Endothelial cell of umbilical vein (primary cell): ENCODE measurements at regions not wholly inside any gene's neighbourhood (a gene's known extent, or its start where the extent isn't known, plus 50 kb on each side); places are given as distances from the start of the nearest gene placed in this dataset.

Experiments used
- BruUV-seq: library from RNA; stranded (reverse); fragments of 400-500 nt; replicated peaks from 2 replicates; lab custom pipeline; 2021; lab: Mats Ljungman, UMichigan
- CTCF ChIA-PET: fragments of 300-600, 350-600 bp; sonication (Branson Sonifier 250); formaldehyde crosslinking; loops from one replicate; lab custom pipeline; 2021; ENCODE audit warnings: antibody characterized with exemption, inconsistent platforms; lab: Charles Lee
- POLR2A ChIA-PET: fragments of 300-600, 350-600 bp; sonication (Branson Sonifier 250); formaldehyde crosslinking; loops from one replicate; lab custom pipeline; 2021; ENCODE audit warnings: antibody characterized with exemption, inconsistent platforms; lab: Charles Lee
- DNase-seq: peaks from one replicate; pipeline ENCODE4 v3.0.0-alpha.2; 2011; ENCODE audit warnings: low read depth, low spot score
- FAIRE-seq: peaks from 2 replicates; lab custom pipeline; 2011; peaks lifted over from hg19 to GRCh38; lab: Jason Lieb, UNC
- H2AFZ ChIP-seq: 2 replicates; pipeline ENCODE4 v1.6.0; 2012; ENCODE audit warnings: low read depth, low read length, control low read depth, inconsistent platforms
- H3K27ac ChIP-seq: 2 replicates; pipeline ENCODE4 v1.5.1; 2011; ENCODE audit warnings: low read depth, mild to moderate bottlenecking, control low read depth, low read length, moderate library complexity; ENCODE audit not compliant: insufficient read depth
- H3K27me3 ChIP-seq, 2 experiments: 2 replicates each; pipeline versions ENCODE4 v1.6.0 to v1.6.1; 2011; ENCODE audit warnings: low read length in 2 of 2, mixed read lengths in 1 of 2; ENCODE audit not compliant: control insufficient read depth in 2 of 2, insufficient read depth in 2 of 2
- H3K36me3 ChIP-seq, 2 experiments: 2 replicates in 1 of 2; 3 replicates in 1 of 2; pipeline ENCODE4 v1.5.1; 2011; ENCODE audit warnings: low read length in 2 of 2, mild to moderate bottlenecking in 1 of 2, moderate library complexity in 1 of 2; ENCODE audit not compliant: control insufficient read depth in 2 of 2, insufficient read depth in 2 of 2; ENCODE audit errors: extremely low read depth in 1 of 2
- H3K4me1 ChIP-seq: 3 replicates; pipeline ENCODE4 v1.5.1; 2011; ENCODE audit warnings: mild to moderate bottlenecking, low read length; ENCODE audit not compliant: control insufficient read depth, insufficient read depth; ENCODE audit errors: extremely low read depth
- H3K4me2 ChIP-seq: 2 replicates; pipeline ENCODE4 v1.6.1; 2011; ENCODE audit warnings: low read length, control low read depth, mixed read lengths; ENCODE audit not compliant: insufficient read depth
- H3K4me3 ChIP-seq, 3 experiments: fragments of 200-600 bp in 1 of 3; sonication (generic), shearing (Covaris generic) in 1 of 3; replicated peaks in 1 of 3; 2 replicates each; pipeline ENCODE4 v1.5.1; 2011 to 2016; ENCODE audit warnings: control low read depth in 3 of 3, low read length in 3 of 3, mild to moderate bottlenecking in 2 of 3, inconsistent platforms in 1 of 3, low read depth in 1 of 3, moderate library complexity in 1 of 3; ENCODE audit not compliant: insufficient read depth in 1 of 3
- H3K79me2 ChIP-seq: 2 replicates; pipeline ENCODE4 v1.6.0; 2012; ENCODE audit warnings: low read length, inconsistent platforms; ENCODE audit not compliant: control insufficient read depth, insufficient read depth
- H3K9ac ChIP-seq: replicated peaks from 2 replicates; pipeline ENCODE3; 2011; ENCODE audit warnings: low read length, control low read depth; ENCODE audit not compliant: insufficient read depth; ENCODE audit errors: extremely low read depth
- H3K9me1 ChIP-seq: replicated peaks from 3 replicates; pipeline ENCODE4 v1.6.0; 2011; ENCODE audit warnings: mild to moderate bottlenecking, low read length; ENCODE audit not compliant: control insufficient read depth, insufficient read depth; ENCODE audit errors: extremely low read depth
- H3K9me3 ChIP-seq: replicated peaks from 2 replicates; pipeline ENCODE4 v1.5.1; 2012; ENCODE audit warnings: low read length, inconsistent platforms; ENCODE audit not compliant: control insufficient read depth, insufficient read depth
- H4K20me1 ChIP-seq: replicated peaks from 2 replicates; pipeline ENCODE3; 2011; ENCODE audit warnings: mild to moderate bottlenecking, low read length; ENCODE audit not compliant: control insufficient read depth, insufficient read depth; ENCODE audit errors: extremely low read depth
- EZH2 ChIP-seq: IDR thresholded peaks from 2 replicates; pipeline ENCODE4 v1.6.1; 2012; ENCODE audit warnings: borderline replicate concordance, low read depth, mild to moderate bottlenecking, moderate library complexity, low read length, inconsistent platforms; ENCODE audit not compliant: severe bottlenecking
- FOS ChIP-seq: IDR thresholded peaks from 2 replicates; pipeline ENCODE4 v1.6.1; 2011; ENCODE audit warnings: mild to moderate bottlenecking, low read length, moderate library complexity, borderline replicate concordance; ENCODE audit not compliant: insufficient read depth
- GATA2 ChIP-seq: IDR thresholded peaks from 2 replicates; pipeline ENCODE4 v1.7.0; 2011; ENCODE audit warnings: low read depth, mild to moderate bottlenecking, moderate library complexity, mixed read lengths, low read length; ENCODE audit not compliant: insufficient read length, insufficient read depth
- JUN ChIP-seq: IDR thresholded peaks from 2 replicates; pipeline ENCODE4 v1.6.1; 2011; ENCODE audit warnings: borderline replicate concordance, low read depth; ENCODE audit not compliant: insufficient read length, insufficient read depth
- MYC ChIP-seq: IDR thresholded peaks from one replicate; pipeline ENCODE4 v1.6.1; 2011; ENCODE audit warnings: mild to moderate bottlenecking, low read depth, low read length
- POLR2A ChIP-seq: IDR thresholded peaks from 2 replicates; pipeline ENCODE4 v1.6.1; 2012; ENCODE audit warnings: low read depth, mild to moderate bottlenecking, control low read depth, low read length
- POLR2AphosphoS5 ChIP-seq: IDR thresholded peaks from 2 replicates; pipeline ENCODE4 v1.6.1; 2012; ENCODE audit warnings: low read depth, mild to moderate bottlenecking, control low read depth, low read length, moderate library complexity; ENCODE audit not compliant: insufficient read depth
- dilution Hi-C: fragments of 300-500 bp; cut with MboI; formaldehyde crosslinking; loops from one replicate; pipeline ENCODE4 v1.15.0; 2019; ENCODE audit warnings: low sequenced_read_pairs; ENCODE audit not compliant: extremely low pct_ligation_motif_present
- intact Hi-C: fragments of 100-400 bp; cut with micrococcal nuclease; formaldehyde crosslinking; loops from one replicate; pipeline ENCODE4 v1.10.0; 2022
- TF ChIP-seq, protein P1 (sequence below), 2 donors: IDR thresholded peaks; 1 replicate in 1 of 2; 2 replicates in 1 of 2; pipeline ENCODE4 v1.5.1; 2011; ENCODE audit warnings: low read length in 2 of 2, mild to moderate bottlenecking in 2 of 2, moderate library complexity in 2 of 2, control low read depth in 1 of 2, inconsistent platforms in 1 of 2, low read depth in 1 of 2; ENCODE audit not compliant: insufficient read depth in 1 of 2; ENCODE audit errors: extremely low read depth in 1 of 2
- TF ChIP-seq, protein P2 (sequence below): IDR thresholded peaks from 2 replicates; pipeline ENCODE4 v1.6.1; 2011; ENCODE audit not compliant: insufficient read depth, insufficient read length

DNA sequence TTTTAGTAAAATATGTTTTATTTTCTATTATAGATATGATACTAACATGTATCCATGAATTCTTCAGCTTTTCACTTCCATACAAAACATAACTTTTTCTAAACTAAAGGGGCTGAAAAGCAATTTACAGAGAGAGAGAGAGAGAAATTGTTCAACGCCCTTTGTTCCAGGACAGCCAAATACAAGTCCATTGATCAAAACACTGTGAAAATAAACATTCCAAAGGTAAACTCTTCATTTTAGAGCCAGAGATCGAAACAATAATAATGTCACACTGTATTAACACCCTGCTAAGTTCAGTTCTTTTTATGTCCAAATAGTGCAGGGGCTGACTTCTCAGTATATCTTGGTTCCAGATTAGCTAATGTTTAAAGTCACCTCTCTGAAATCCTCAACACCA, 516.2 kb upstream of the ATXN8OS start:
- intact Hi-C loops, result no loop called here
- no peak overlapping the region for H3K9ac ChIP-seq
- H3K36me3 ChIP-seq, result no peaks in the 10 kb centered on the region
- no peak overlapping the region for H3K4me3 ChIP-seq
- DNase-seq (no peak), FAIRE-seq (no peak)
- H3K79me2 ChIP-seq, result no peaks in the 10 kb centered on the region
- ChIA-PET CTCF (no interaction called here), POLR2A (no interaction called here)
- no peaks in the 10 kb centered on the region for H3K4me1 ChIP-seq
- dilution Hi-C loops, result no loop called here
- H4K20me1 ChIP-seq, result no peaks in the 10 kb centered on the region
- H3K9me3 ChIP-seq, result no peaks in the 10 kb centered on the region
- H3K27me3 ChIP-seq, result no peaks in the 10 kb centered on the region
- no peak overlapping the region for H3K4me2 ChIP-seq
- TF ChIP-seq MYC (no peak), FOS (no peak), JUN (no peak), GATA2 (no peak), POLR2A (no peak), EZH2 (no peak)
- no peaks in the 10 kb centered on the region for H3K9me1 ChIP-seq
- H3K27ac ChIP-seq, result no peak overlapping the region
- BruUV-seq, result no TSS peak
- H2AFZ ChIP-seq, result no peak overlapping the region

DNA sequence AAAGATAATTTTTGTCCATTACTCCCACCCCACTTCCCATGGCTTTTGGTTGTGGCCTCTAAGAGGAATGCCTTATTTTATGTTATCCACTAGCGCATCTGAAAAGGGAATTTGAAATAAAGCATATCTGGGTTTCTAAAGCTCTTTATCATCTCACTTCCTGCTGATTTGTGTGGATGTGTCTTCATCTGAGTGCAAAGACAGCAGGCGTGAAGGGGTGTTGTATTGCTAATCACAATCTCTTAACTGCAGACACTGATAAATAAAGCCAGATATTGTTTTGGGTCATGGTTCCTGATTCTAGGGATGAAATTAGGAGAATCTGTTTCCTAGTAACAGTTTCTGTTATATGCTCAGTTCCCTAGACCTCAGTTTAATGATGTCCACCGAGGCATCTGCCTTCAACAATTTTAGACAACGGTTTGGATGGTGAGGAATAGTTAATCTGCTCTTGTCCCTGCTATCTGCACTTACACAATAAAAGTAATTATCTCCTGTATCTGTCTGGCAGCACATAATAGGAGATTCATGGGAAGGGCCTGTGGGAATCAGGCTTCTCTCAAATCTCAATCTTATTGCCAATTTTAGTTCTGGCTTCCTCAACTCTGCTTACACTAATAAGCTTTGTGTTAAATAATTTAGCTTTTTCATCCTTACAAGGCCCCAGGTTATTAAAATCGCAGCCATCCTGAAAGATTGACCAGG, 517.9 kb upstream of the ATXN8OS start:
- Histone ChIP-seq H3K9me3 (no peaks in the 10 kb centered on the region), H3K27me3 (no peaks in the 10 kb centered on the region), H2AFZ (no peak overlapping the region), H3K9ac (no peak overlapping the region), H3K4me2 (no peak overlapping the region), H3K36me3 (no peaks in the 10 kb centered on the region), H3K4me1 (no peaks in the 10 kb centered on the region), H3K27ac (no peak overlapping the region), H3K9me1 (no peaks in the 10 kb centered on the region), H3K4me3 (no peak overlapping the region), H3K79me2 (no peaks in the 10 kb centered on the region), H4K20me1 (no peaks in the 10 kb centered on the region)
- no peak for FAIRE-seq
- intact Hi-C loops (no loop called here), dilution Hi-C loops (no loop called here)
- TF ChIP-seq, protein P1, sequence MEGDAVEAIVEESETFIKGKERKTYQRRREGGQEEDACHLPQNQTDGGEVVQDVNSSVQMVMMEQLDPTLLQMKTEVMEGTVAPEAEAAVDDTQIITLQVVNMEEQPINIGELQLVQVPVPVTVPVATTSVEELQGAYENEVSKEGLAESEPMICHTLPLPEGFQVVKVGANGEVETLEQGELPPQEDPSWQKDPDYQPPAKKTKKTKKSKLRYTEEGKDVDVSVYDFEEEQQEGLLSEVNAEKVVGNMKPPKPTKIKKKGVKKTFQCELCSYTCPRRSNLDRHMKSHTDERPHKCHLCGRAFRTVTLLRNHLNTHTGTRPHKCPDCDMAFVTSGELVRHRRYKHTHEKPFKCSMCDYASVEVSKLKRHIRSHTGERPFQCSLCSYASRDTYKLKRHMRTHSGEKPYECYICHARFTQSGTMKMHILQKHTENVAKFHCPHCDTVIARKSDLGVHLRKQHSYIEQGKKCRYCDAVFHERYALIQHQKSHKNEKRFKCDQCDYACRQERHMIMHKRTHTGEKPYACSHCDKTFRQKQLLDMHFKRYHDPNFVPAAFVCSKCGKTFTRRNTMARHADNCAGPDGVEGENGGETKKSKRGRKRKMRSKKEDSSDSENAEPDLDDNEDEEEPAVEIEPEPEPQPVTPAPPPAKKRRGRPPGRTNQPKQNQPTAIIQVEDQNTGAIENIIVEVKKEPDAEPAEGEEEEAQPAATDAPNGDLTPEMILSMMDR (IDR thresholded peaks at IDR 0.05; ENCODE audit: extremely low read depth in 1 of 2, insufficient read depth in 1 of 2, low read depth in 1 of 2, low read length in 2 of 2), result no peak
- TF ChIP-seq JUN (no peak), GATA2 (no peak), FOS (no peak), POLR2AphosphoS5 (no peak), MYC (no peak), POLR2A (no peak), EZH2 (no peak)
- TF ChIP-seq, protein P2, sequence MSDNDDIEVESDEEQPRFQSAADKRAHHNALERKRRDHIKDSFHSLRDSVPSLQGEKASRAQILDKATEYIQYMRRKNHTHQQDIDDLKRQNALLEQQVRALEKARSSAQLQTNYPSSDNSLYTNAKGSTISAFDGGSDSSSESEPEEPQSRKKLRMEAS, result no peak
- DNase-seq, result no peak
- no TSS peak for BruUV-seq
- ChIA-PET POLR2A (no interaction called here), CTCF (no interaction called here)
